Sigmoid colon (tissue), 4 donors: ENCODE measurements at regions not wholly inside any gene's neighbourhood (a gene's known extent, or its start where the extent isn't known, plus 50 kb on each side); places are given as distances from the start of the nearest gene placed in this dataset.

Experiments
- CTCF ChIP-seq, 4 experiments: fragments of 450-650 bp in 3 of 4; fragments of 200-600 bp in 1 of 4; IDR thresholded peaks; one replicate each; pipeline ENCODE4 v1.5.1; 2016 to 2019; ENCODE audit warnings: antibody characterized with exemption in 4 of 4, mild to moderate bottlenecking in 3 of 4, moderate library complexity in 2 of 4
- POLR2A ChIP-seq, 2 donors: fragments of 450-650 bp; IDR thresholded peaks; one replicate each; pipeline ENCODE4 v1.6.1; 2016; ENCODE audit warnings: antibody characterized with exemption in 2 of 2, mild to moderate bottlenecking in 2 of 2, moderate library complexity in 2 of 2
- POLR2AphosphoS5 ChIP-seq, 4 donors: sonication (generic); formaldehyde crosslinking; IDR thresholded peaks; one replicate each; pipeline ENCODE4 v1.6.1; 2017; ENCODE audit warnings: antibody characterized with exemption in 4 of 4

- no peak for TF ChIP-seq CTCF (IDR thresholded peaks at IDR 0.05)
- TF ChIP-seq POLR2A (IDR thresholded peaks at IDR 0.05): no peak
- no peak for TF ChIP-seq POLR2AphosphoS5 (IDR thresholded peaks at IDR 0.05)
Observed at GRCh38 chr5:68932830-68933434, 160.9 kb upstream of the SLC30A5 start.
